Esophagus squamous epithelium (tissue), 4 donors: ENCODE measurements at regions not wholly inside any gene's neighbourhood (a gene's known extent, or its start where the extent isn't known, plus 50 kb on each side); places are given as distances from the start of the nearest gene placed in this dataset.

Experiments
- POLR2A ChIP-seq, 4 donors: fragments of 450-650 bp; IDR thresholded peaks; one replicate each; pipeline ENCODE4 v1.6.1; 2017; ENCODE audit warnings: antibody characterized with exemption in 4 of 4, mild to moderate bottlenecking in 4 of 4, moderate library complexity in 3 of 4
- TF ChIP-seq, protein P1 (sequence below), 6 experiments: fragments of 450-650 bp in 4 of 6; fragments of 200-600 bp in 2 of 6; sonication (generic) in 2 of 6; IDR thresholded peaks; one replicate each; pipeline ENCODE4 v1.5.1; 2016 to 2019; ENCODE audit warnings: antibody characterized with exemption in 6 of 6, mild to moderate bottlenecking in 4 of 6, moderate library complexity in 4 of 6

DNA sequence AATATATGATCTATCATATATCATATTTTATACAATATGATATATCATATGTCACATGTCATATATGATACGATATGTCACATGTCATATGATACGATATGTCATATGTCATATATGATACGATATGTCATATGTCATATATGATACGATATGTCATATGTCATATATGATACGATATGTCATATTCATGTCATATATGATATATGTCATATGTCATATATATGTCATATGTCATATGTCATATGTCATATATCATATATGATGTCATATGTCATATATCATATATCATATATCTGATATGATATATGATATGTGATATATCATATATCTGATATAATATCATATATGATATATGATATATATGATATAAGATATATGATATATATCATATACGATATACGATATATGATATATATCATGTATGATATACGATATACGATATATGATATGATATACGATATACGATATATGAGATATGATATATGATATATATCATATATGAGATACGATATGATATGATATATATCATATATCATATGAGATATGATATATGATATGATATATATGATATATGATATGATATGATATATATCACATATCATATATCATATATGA, 122.3 kb upstream of the USP9X start:
- no peak for TF ChIP-seq POLR2A (IDR thresholded peaks at IDR 0.05)
- TF ChIP-seq, protein P1, sequence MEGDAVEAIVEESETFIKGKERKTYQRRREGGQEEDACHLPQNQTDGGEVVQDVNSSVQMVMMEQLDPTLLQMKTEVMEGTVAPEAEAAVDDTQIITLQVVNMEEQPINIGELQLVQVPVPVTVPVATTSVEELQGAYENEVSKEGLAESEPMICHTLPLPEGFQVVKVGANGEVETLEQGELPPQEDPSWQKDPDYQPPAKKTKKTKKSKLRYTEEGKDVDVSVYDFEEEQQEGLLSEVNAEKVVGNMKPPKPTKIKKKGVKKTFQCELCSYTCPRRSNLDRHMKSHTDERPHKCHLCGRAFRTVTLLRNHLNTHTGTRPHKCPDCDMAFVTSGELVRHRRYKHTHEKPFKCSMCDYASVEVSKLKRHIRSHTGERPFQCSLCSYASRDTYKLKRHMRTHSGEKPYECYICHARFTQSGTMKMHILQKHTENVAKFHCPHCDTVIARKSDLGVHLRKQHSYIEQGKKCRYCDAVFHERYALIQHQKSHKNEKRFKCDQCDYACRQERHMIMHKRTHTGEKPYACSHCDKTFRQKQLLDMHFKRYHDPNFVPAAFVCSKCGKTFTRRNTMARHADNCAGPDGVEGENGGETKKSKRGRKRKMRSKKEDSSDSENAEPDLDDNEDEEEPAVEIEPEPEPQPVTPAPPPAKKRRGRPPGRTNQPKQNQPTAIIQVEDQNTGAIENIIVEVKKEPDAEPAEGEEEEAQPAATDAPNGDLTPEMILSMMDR (IDR thresholded peaks at IDR 0.05) = no peak
